Neutrophil (primary cell): ENCODE measurements at regions not wholly inside any gene's neighbourhood (a gene's known extent, or its start where the extent isn't known, plus 50 kb on each side); places are given as distances from the start of the nearest gene placed in this dataset.
"Not testable (repeated sequence)": the region's sequence is repeated elsewhere in the genome, so short reads cannot be mapped to it uniquely, and the experiment has no call there.

Experiments used
- H3K27ac ChIP-seq: fragments of 200-600 bp; sonication (generic); 2 replicates; pipeline ENCODE4 v1.5.1; 2016; ENCODE audit warnings: mild to moderate bottlenecking, moderate library complexity
- H3K27me3 ChIP-seq: fragments of 200-600 bp; sonication (generic); 2 replicates; pipeline ENCODE4 v1.6.0; 2016; ENCODE audit warnings: mild to moderate bottlenecking
- H3K36me3 ChIP-seq: fragments of 200-600 bp; sonication (generic); 2 replicates; pipeline ENCODE4 v1.5.1; 2017
- H3K4me1 ChIP-seq, 2 experiments: fragments of 200-600 bp in 1 of 2; sonication (generic) in 1 of 2; 1 replicate in 1 of 2; 2 replicates in 1 of 2; pipeline versions ENCODE4 v1.5.1 to v1.6.1; 2013 to 2016; ENCODE audit warnings: low read depth in 1 of 2, low read length in 1 of 2, mild to moderate bottlenecking in 1 of 2, moderate library complexity in 1 of 2; ENCODE audit not compliant: control insufficient read depth in 1 of 2, insufficient read depth in 1 of 2
- H3K4me3 ChIP-seq, 2 experiments: fragments of 200-600 bp in 1 of 2; sonication (generic) in 1 of 2; 1 replicate in 1 of 2; 2 replicates in 1 of 2; pipeline ENCODE4 v1.5.1; 2013 to 2016; ENCODE audit warnings: low read depth in 1 of 2, low read length in 1 of 2, mild to moderate bottlenecking in 1 of 2, moderate library complexity in 1 of 2
- H3K9me3 ChIP-seq: fragments of 200-600 bp; sonication (generic); 2 replicates; pipeline ENCODE4 v1.5.1; 2016
- CTCF ChIP-seq: fragments of 200-600 bp; sonication (generic); IDR thresholded peaks from 2 replicates; pipeline ENCODE4 v1.5.1; 2016; ENCODE audit warnings: antibody characterized with exemption

- no peak overlapping the region for H3K27ac ChIP-seq
- H3K27me3 ChIP-seq: peaks cover 7% of the 10 kb centered on the region
- H3K9me3 ChIP-seq: no peaks in the 10 kb centered on the region
- H3K4me1 ChIP-seq: no peaks in the 10 kb centered on the region
- H3K36me3 ChIP-seq: no peaks in the 10 kb centered on the region
- H3K4me3 ChIP-seq: no peak overlapping the region
- TF ChIP-seq CTCF: no peak
Observed at GRCh38 chr14:106343626-106344025, 817.2 kb downstream of the TMEM121 start.

GRCh38 chr14:106344065-106344614 lies 817.8 kb downstream of the TMEM121 start:
- not testable (repeated sequence) for H3K27me3 ChIP-seq, H3K4me1 ChIP-seq, H3K27ac ChIP-seq, H3K9me3 ChIP-seq, H3K36me3 ChIP-seq, H3K4me3 ChIP-seq

GRCh38 chr14:106344791-106345479 lies 818.6 kb downstream of the TMEM121 start:
- not testable (repeated sequence) for H3K9me3 ChIP-seq, H3K27ac ChIP-seq, H3K27me3 ChIP-seq, H3K4me3 ChIP-seq, H3K4me1 ChIP-seq, H3K36me3 ChIP-seq

- no peak overlapping the region for H3K27ac ChIP-seq
- H3K4me3 ChIP-seq: no peak overlapping the region
- TF ChIP-seq CTCF: no peak
- H3K36me3 ChIP-seq: no peaks in the 10 kb centered on the region
- H3K27me3 ChIP-seq: peaks cover 7% of the 10 kb centered on the region
- H3K4me1 ChIP-seq: no peaks in the 10 kb centered on the region
- H3K9me3 ChIP-seq: no peaks in the 10 kb centered on the region
Observed at GRCh38 chr14:106346084-106346483, 819.7 kb downstream of the TMEM121 start.

GRCh38 chr14:106346534-106347290 lies 820.3 kb downstream of the TMEM121 start:
- no peak for TF ChIP-seq CTCF
- H3K27ac ChIP-seq: no peak overlapping the region
- no peak overlapping the region for H3K4me3 ChIP-seq
- H3K4me1 ChIP-seq: no peaks in the 10 kb centered on the region
- no peaks in the 10 kb centered on the region for H3K36me3 ChIP-seq
- peaks cover 7% of the 10 kb centered on the region for H3K27me3 ChIP-seq
- H3K9me3 ChIP-seq: no peaks in the 10 kb centered on the region

- Histone ChIP-seq H3K36me3 (no peaks in the 10 kb centered on the region), H3K27me3 (peaks cover 7% of the 10 kb centered on the region), H3K4me3 (no peak overlapping the region), H3K4me1 (no peaks in the 10 kb centered on the region), H3K9me3 (no peaks in the 10 kb centered on the region), H3K27ac (no peak overlapping the region)
- no peak for TF ChIP-seq CTCF
Observed at GRCh38 chr14:106347291-106347778, 821.0 kb downstream of the TMEM121 start.
